ENCODE measurements at regions not wholly inside any gene's neighbourhood (a gene's known extent, or its start where the extent isn't known, plus 50 kb on each side); places are given as distances from the start of the nearest gene placed in this dataset.

DNA sequence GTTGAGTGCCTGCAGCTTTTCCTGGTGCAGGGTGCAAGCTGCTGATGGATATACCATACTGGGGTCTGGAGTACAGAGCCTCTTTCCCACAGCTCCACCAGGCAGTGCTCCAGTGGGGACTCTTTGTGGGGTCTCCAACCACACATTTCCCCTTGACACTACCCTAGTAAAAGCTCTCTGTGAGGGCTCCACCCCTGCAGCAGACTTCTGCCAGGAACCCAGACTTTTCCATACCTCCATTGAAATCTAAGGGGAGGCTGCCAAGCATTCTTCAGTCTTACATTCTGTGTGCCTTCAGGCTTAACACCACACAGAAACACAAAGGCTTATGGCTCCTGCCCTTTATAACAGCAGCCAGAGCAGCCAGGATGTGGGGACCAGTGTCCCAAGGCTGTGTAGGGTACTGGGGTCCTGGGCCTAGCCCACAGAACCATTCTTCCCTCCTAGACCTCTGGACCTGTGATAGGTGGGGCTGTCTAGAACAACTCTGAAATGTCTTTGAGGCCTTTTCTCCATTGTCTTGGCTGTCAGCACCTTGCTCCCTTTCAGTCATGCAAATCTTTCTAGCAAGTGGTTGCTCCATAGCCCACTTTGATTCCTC, 65.7 kb downstream of the TBXT start:
- no peak for TF ChIP-seq EZH2 (IDR thresholded peaks at IDR 0.05)
- no peak for TF ChIP-seq POLR2AphosphoS5 (IDR thresholded peaks at IDR 0.05; ENCODE audit: borderline replicate concordance, low read depth, low read length)
- no peak for TF ChIP-seq FOXP2 (optimal IDR thresholded peaks at IDR 0.05; ENCODE audit: control extremely low read depth, extremely low read length, insufficient read depth)

Measured in SK-N-MC (cell line).